ENCODE measurements at regions not wholly inside any gene's neighbourhood (a gene's known extent, or its start where the extent isn't known, plus 50 kb on each side); places are given as distances from the start of the nearest gene placed in this dataset.

DNA sequence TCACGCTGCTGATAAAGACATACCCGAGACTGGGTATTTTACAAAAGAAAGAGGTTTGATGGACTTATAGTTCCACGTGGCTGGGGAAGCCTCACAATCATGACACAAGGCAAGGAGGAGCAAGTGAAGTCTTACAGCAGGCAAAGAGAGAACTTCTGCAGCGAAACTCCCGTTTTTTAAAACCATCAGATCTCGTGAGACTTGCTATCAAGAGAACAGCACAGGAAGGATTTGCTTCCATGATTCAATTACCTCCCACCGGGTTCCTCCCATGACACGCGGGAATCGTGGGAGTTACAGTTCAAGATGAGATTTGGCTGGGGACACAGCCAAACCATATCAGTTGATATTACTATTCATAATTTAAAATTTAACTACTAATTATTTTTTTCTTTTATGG, 157.3 kb upstream of the ATXN1 start:
- TF ChIP-seq, protein P1, sequence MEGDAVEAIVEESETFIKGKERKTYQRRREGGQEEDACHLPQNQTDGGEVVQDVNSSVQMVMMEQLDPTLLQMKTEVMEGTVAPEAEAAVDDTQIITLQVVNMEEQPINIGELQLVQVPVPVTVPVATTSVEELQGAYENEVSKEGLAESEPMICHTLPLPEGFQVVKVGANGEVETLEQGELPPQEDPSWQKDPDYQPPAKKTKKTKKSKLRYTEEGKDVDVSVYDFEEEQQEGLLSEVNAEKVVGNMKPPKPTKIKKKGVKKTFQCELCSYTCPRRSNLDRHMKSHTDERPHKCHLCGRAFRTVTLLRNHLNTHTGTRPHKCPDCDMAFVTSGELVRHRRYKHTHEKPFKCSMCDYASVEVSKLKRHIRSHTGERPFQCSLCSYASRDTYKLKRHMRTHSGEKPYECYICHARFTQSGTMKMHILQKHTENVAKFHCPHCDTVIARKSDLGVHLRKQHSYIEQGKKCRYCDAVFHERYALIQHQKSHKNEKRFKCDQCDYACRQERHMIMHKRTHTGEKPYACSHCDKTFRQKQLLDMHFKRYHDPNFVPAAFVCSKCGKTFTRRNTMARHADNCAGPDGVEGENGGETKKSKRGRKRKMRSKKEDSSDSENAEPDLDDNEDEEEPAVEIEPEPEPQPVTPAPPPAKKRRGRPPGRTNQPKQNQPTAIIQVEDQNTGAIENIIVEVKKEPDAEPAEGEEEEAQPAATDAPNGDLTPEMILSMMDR (IDR thresholded peaks at IDR 0.05; ENCODE audit: poor library complexity, severe bottlenecking) = no peak
- TF ChIP-seq, protein P2, sequence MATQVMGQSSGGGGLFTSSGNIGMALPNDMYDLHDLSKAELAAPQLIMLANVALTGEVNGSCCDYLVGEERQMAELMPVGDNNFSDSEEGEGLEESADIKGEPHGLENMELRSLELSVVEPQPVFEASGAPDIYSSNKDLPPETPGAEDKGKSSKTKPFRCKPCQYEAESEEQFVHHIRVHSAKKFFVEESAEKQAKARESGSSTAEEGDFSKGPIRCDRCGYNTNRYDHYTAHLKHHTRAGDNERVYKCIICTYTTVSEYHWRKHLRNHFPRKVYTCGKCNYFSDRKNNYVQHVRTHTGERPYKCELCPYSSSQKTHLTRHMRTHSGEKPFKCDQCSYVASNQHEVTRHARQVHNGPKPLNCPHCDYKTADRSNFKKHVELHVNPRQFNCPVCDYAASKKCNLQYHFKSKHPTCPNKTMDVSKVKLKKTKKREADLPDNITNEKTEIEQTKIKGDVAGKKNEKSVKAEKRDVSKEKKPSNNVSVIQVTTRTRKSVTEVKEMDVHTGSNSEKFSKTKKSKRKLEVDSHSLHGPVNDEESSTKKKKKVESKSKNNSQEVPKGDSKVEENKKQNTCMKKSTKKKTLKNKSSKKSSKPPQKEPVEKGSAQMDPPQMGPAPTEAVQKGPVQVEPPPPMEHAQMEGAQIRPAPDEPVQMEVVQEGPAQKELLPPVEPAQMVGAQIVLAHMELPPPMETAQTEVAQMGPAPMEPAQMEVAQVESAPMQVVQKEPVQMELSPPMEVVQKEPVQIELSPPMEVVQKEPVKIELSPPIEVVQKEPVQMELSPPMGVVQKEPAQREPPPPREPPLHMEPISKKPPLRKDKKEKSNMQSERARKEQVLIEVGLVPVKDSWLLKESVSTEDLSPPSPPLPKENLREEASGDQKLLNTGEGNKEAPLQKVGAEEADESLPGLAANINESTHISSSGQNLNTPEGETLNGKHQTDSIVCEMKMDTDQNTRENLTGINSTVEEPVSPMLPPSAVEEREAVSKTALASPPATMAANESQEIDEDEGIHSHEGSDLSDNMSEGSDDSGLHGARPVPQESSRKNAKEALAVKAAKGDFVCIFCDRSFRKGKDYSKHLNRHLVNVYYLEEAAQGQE (IDR thresholded peaks at IDR 0.05; ENCODE audit: borderline replicate concordance) = no peak
- no peak for TF ChIP-seq EZH2 (IDR thresholded peaks at IDR 0.05; ENCODE audit: borderline replicate concordance, insufficient read depth, low read length, poor library complexity, severe bottlenecking)
- no peak for TF ChIP-seq EP300 (conservative IDR thresholded peaks at IDR 0.05; ENCODE audit: poor library complexity, severe bottlenecking)
- TF ChIP-seq TAF1 (IDR thresholded peaks at IDR 0.05; ENCODE audit: low read depth) = no peak
